HepG2 (cell line): ENCODE measurements at regions not wholly inside any gene's neighbourhood (a gene's known extent, or its start where the extent isn't known, plus 50 kb on each side); places are given as distances from the start of the nearest gene placed in this dataset.

ENCODE experiments used
- ATAC-seq: fragments of 200-7000 bp; cut with Tn5 transposase; 3 replicates; pipeline ENCODE4 v1.9.1; 2020; ENCODE audit warnings: mild to moderate bottlenecking, moderate library complexity
- BruUV-seq: library from RNA; stranded (reverse); fragments of 400-500 nt; replicated peaks from 2 replicates; lab custom pipeline; 2021; lab: Mats Ljungman, UMichigan
- CTCF ChIA-PET: fragments of 300-600 bp; formaldehyde crosslinking; extraction: SDS; loops from one replicate; lab custom pipeline; 2021; ENCODE audit warnings: low total read pairs, inconsistent platforms, low intra/inter-chr PET ratio; lab: Yijun Ruan, JAX
- POLR2A ChIA-PET: fragments of 350-600 bp; sonication (Branson Sonifier 250); formaldehyde crosslinking; loops from one replicate; lab custom pipeline; 2020; ENCODE audit warnings: antibody characterized with exemption, inconsistent platforms; lab: Yijun Ruan, JAX
- DNase-seq: peaks from one replicate; pipeline ENCODE4 v3.0.0-alpha.2; 2015; ENCODE audit warnings: low spot score
- FAIRE-seq: peaks from 3 replicates; lab custom pipeline; 2011; peaks lifted over from hg19 to GRCh38; lab: Jason Lieb, UNC
- H2AFZ ChIP-seq: one replicate; pipeline ENCODE4 v1.6.1; 2011; ENCODE audit warnings: low read length, inconsistent platforms
- H3K27ac ChIP-seq: fragments of 300-600 bp; 3 replicates; pipeline ENCODE4 v1.8.0; 2011; ENCODE audit warnings: mixed run types, mild to moderate bottlenecking, mixed read lengths, low read length, inconsistent platforms; ENCODE audit not compliant: insufficient read depth; ENCODE audit errors: extremely low read length
- H3K27me3 ChIP-seq, 2 experiments: fragments of 200-600 bp in 1 of 2; 2 replicates in 1 of 2; 3 replicates in 1 of 2; pipeline versions ENCODE4 v1.6.0 to v1.8.0; 2011; ENCODE audit warnings: low read length in 2 of 2, mild to moderate bottlenecking in 2 of 2, moderate library complexity in 2 of 2, inconsistent platforms in 1 of 2; ENCODE audit not compliant: insufficient read depth in 2 of 2, control insufficient read depth in 1 of 2
- H3K36me3 ChIP-seq, 2 experiments: fragments of 200-600 bp in 1 of 2; replicated peaks in 1 of 2; 2 replicates in 1 of 2; 3 replicates in 1 of 2; pipeline versions ENCODE4 v1.5.1 to v1.8.0; 2011; ENCODE audit warnings: low read length in 2 of 2, inconsistent platforms in 1 of 2; ENCODE audit not compliant: insufficient read depth in 2 of 2, control insufficient read depth in 1 of 2
- H3K4me1 ChIP-seq: 2 replicates; pipeline ENCODE4 v1.5.1; 2012; ENCODE audit warnings: low read length, inconsistent platforms; ENCODE audit not compliant: insufficient read depth
- H3K4me2 ChIP-seq: 2 replicates; pipeline ENCODE4 v1.6.0; 2011; ENCODE audit warnings: low read depth, low read length, inconsistent platforms
- H3K4me3 ChIP-seq, 3 experiments: fragments of 200-600 bp in 1 of 3; sonication (generic), shearing (Covaris generic) in 1 of 3; replicated peaks in 1 of 3; 2 replicates each; pipeline ENCODE4 v1.5.1; 2011 to 2016; ENCODE audit warnings: low read length in 3 of 3, inconsistent platforms in 2 of 3, low read depth in 2 of 3, mild to moderate bottlenecking in 2 of 3, control low read depth in 1 of 3, mixed read lengths in 1 of 3; ENCODE audit not compliant: insufficient read depth in 1 of 3
- H3K79me2 ChIP-seq: one replicate; pipeline ENCODE4 v1.6.1; 2011; ENCODE audit warnings: low read length, inconsistent platforms; ENCODE audit not compliant: insufficient read depth
- H3K9ac ChIP-seq: 2 replicates; pipeline ENCODE4 v1.6.0; 2011; ENCODE audit warnings: mild to moderate bottlenecking, low read depth, low read length, inconsistent platforms; ENCODE audit not compliant: insufficient read depth
- H3K9me3 ChIP-seq: 2 replicates; pipeline ENCODE4 v1.5.1; 2012; ENCODE audit warnings: mild to moderate bottlenecking, low read length
- H4K20me1 ChIP-seq: 2 replicates; pipeline ENCODE4 v1.6.0; 2011; ENCODE audit warnings: inconsistent platforms, mild to moderate bottlenecking, low read length, moderate library complexity; ENCODE audit not compliant: insufficient read depth
- CENPX ChIP-seq: sonication (generic); formaldehyde crosslinking; IDR thresholded peaks from 2 replicates; pipeline ENCODE4 v1.9.0; 2021; ENCODE audit warnings: mild to moderate bottlenecking, missing genetic modification reagents, moderate library complexity
- DR1 ChIP-seq: sonication (generic); formaldehyde crosslinking; IDR thresholded peaks from 2 replicates; pipeline ENCODE4 v1.8.0; 2021; ENCODE audit warnings: mild to moderate bottlenecking, missing genetic modification reagents, inconsistent platforms
- ERF ChIP-seq: IDR thresholded peaks from 2 replicates; pipeline ENCODE4 v1.6.1; 2018; ENCODE audit warnings: missing biosample characterization, missing genetic modification reagents
- HMGA1 ChIP-seq: sonication (generic); formaldehyde crosslinking; conservative IDR thresholded peaks from 2 replicates; pipeline ENCODE4 v1.4.0; 2020; ENCODE audit warnings: missing genetic modification reagents
- MLLT10 ChIP-seq: sonication (generic); formaldehyde crosslinking; IDR thresholded peaks from 2 replicates; pipeline ENCODE4 v1.4.0; 2020; ENCODE audit warnings: missing genetic modification reagents
- NBN ChIP-seq: fragments of 450-650 bp; conservative IDR thresholded peaks from 2 replicates; pipeline ENCODE4 v1.6.1; 2017
- POLR2AphosphoS2 ChIP-seq: IDR thresholded peaks from 2 replicates; pipeline ENCODE4 v1.6.1; 2011; ENCODE audit warnings: low read depth, low read length, improper control_type of control experiment
- SSRP1 ChIP-seq: IDR thresholded peaks from 2 replicates; pipeline ENCODE4 v1.6.1; 2016; ENCODE audit warnings: control low read depth
- ZKSCAN8 ChIP-seq: IDR thresholded peaks from 2 replicates; pipeline ENCODE4 v1.6.1; 2016; ENCODE audit warnings: borderline replicate concordance, missing genetic modification reagents, missing compliant biosample characterization
- ZMAT3 ChIP-seq: sonication (generic); formaldehyde crosslinking; conservative IDR thresholded peaks from 2 replicates; pipeline ENCODE4 v1.7.0; 2021; ENCODE audit warnings: missing genetic modification reagents
- ZNF891 ChIP-seq: sonication (generic); formaldehyde crosslinking; IDR thresholded peaks from 2 replicates; pipeline ENCODE4 v1.5.0; 2020; ENCODE audit warnings: mild to moderate bottlenecking, missing genetic modification reagents
- WGBS: methylation state at CpG from one replicate; pipeline ENCODE4 v1.1.6; 2017; ENCODE audit warnings: low lambda C conversion rate; 5-methylcytosine and 5-hydroxymethylcytosine counted together
- in situ Hi-C: cut with HindIII; loops from 2 replicates; pipeline ENCODE4 v1.10.0; 2017; ENCODE audit warnings: low pct_unique_long_range_greater_than_20kb; ENCODE audit not compliant: extremely low pct_ligation_motif_present
- intact Hi-C: fragments of 100-400 bp; cut with micrococcal nuclease; formaldehyde crosslinking; loops from one replicate; pipeline ENCODE4 v1.10.0; 2022; ENCODE audit not compliant: unreplicated experiment
- TF ChIP-seq, protein P1 (sequence below): sonication (generic); formaldehyde crosslinking; IDR thresholded peaks from 2 replicates; pipeline ENCODE4 v1.5.0; 2020; ENCODE audit warnings: mild to moderate bottlenecking, missing genetic modification reagents
- TF ChIP-seq, protein P2 (sequence below): sonication (generic); formaldehyde crosslinking; IDR thresholded peaks from 2 replicates; pipeline ENCODE4 v1.4.0; 2020; ENCODE audit warnings: missing genetic modification reagents, low read depth, mild to moderate bottlenecking, borderline replicate concordance
- TF ChIP-seq, protein P3 (sequence below): IDR thresholded peaks from 2 replicates; pipeline ENCODE4 v1.6.1; 2016; ENCODE audit warnings: low read depth, control low read depth
- TF ChIP-seq, protein P4 (sequence below): sonication (generic); formaldehyde crosslinking; IDR thresholded peaks from 2 replicates; pipeline ENCODE4 v1.5.1; 2020; ENCODE audit warnings: missing genetic modification reagents, mild to moderate bottlenecking, borderline replicate concordance

DNA sequence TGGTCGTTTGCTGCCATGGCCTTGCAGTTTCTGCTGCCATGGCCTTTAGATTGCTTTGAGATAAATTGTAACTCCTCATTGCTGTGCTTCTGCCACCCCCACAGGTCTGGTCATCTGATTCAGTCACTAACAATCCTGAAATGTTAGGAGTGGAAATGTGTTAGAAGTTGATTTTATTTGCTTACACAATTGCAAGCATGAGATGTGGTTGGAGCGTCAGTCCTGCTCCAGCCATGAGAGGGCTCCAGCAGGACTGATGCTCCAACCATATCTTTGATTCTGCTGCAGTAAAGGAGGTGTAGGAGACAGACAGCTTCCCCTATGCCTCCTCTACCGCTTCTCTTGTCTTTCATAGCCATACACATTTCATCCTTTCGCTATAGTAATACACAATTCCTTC is 226.8 kb upstream of the RGS6 start:
- BruUV-seq: no TSS peak
- WGBS: 93% methylated on average over 3 of the region's 4 CpGs

More for the DNA sequence above, 226.8 kb upstream of the RGS6 start:
- no peak overlapping the region for H3K4me2 ChIP-seq
- H3K4me3 ChIP-seq: no peak overlapping the region
- ChIA-PET CTCF (no interaction called here), POLR2A (no interaction called here)
- H3K9ac ChIP-seq: no peak overlapping the region
- H3K79me2 ChIP-seq: no peaks in the 10 kb centered on the region
- TF ChIP-seq, protein P1, sequence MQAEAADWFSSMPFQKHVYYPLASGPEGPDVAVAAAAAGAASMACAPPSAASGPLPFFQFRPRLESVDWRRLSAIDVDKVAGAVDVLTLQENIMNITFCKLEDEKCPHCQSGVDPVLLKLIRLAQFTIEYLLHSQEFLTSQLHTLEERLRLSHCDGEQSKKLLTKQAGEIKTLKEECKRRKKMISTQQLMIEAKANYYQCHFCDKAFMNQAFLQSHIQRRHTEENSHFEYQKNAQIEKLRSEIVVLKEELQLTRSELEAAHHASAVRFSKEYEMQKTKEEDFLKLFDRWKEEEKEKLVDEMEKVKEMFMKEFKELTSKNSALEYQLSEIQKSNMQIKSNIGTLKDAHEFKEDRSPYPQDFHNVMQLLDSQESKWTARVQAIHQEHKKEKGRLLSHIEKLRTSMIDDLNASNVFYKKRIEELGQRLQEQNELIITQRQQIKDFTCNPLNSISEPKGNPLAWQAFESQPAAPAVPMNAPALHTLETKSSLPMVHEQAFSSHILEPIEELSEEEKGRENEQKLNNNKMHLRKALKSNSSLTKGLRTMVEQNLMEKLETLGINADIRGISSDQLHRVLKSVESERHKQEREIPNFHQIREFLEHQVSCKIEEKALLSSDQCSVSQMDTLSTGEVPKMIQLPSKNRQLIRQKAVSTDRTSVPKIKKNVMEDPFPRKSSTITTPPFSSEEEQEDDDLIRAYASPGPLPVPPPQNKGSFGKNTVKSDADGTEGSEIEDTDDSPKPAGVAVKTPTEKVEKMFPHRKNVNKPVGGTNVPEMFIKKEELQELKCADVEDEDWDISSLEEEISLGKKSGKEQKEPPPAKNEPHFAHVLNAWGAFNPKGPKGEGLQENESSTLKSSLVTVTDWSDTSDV (CRISPR knock-in tag): no peak
- TF ChIP-seq ZMAT3: no peak
- no peak for TF ChIP-seq CENPX
- TF ChIP-seq, protein P2, sequence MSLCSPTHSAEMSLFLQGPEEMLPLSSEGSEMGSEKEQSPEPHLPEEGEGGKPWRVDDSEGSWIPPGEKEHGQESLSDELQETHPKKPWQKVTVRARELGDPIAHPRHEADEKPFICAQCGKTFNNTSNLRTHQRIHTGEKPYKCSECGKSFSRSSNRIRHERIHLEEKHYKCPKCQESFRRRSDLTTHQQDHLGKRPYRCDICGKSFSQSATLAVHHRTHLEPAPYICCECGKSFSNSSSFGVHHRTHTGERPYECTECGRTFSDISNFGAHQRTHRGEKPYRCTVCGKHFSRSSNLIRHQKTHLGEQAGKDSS (CRISPR knock-in tag): no peak
- TF ChIP-seq, protein P3, sequence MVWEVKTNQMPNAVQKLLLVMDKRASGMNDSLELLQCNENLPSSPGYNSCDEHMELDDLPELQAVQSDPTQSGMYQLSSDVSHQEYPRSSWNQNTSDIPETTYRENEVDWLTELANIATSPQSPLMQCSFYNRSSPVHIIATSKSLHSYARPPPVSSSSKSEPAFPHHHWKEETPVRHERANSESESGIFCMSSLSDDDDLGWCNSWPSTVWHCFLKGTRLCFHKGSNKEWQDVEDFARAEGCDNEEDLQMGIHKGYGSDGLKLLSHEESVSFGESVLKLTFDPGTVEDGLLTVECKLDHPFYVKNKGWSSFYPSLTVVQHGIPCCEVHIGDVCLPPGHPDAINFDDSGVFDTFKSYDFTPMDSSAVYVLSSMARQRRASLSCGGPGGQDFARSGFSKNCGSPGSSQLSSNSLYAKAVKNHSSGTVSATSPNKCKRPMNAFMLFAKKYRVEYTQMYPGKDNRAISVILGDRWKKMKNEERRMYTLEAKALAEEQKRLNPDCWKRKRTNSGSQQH (CRISPR knock-in tag): no peak
- TF ChIP-seq DR1 (CRISPR knock-in tag): no peak
- no peak for TF ChIP-seq ZNF891 (CRISPR knock-in tag)
- TF ChIP-seq NBN: no peak
- no peak for TF ChIP-seq MLLT10 (CRISPR knock-in tag)
- no peak for TF ChIP-seq ZKSCAN8
- TF ChIP-seq, protein P4, sequence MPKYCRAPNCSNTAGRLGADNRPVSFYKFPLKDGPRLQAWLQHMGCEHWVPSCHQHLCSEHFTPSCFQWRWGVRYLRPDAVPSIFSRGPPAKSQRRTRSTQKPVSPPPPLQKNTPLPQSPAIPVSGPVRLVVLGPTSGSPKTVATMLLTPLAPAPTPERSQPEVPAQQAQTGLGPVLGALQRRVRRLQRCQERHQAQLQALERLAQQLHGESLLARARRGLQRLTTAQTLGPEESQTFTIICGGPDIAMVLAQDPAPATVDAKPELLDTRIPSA (CRISPR knock-in tag): no peak
- TF ChIP-seq HMGA1 (CRISPR knock-in tag): no peak
- no peak for TF ChIP-seq POLR2AphosphoS2
- no peak for TF ChIP-seq ERF
- no peak for TF ChIP-seq SSRP1
- no peak for FAIRE-seq
- H4K20me1 ChIP-seq: no peaks in the 10 kb centered on the region
- H3K36me3 ChIP-seq: peaks cover 4 to 15% of the 10 kb centered on the region in 2 experiments; a peak in 3 of 5 replicates
- no peak overlapping the region for H2AFZ ChIP-seq
- in situ Hi-C loops (no loop called here), intact Hi-C loops (no loop called here)
- no peak for DNase-seq
- no peak overlapping the region for H3K27ac ChIP-seq
- H3K9me3 ChIP-seq: no peaks in the 10 kb centered on the region
- no peaks in the 10 kb centered on the region for H3K27me3 ChIP-seq
- H3K4me1 ChIP-seq: no peaks in the 10 kb centered on the region
- ATAC-seq: no peak
